IPS-20b (cell line): ENCODE measurements at regions not wholly inside any gene's neighbourhood (a gene's known extent, or its start where the extent isn't known, plus 50 kb on each side); places are given as distances from the start of the nearest gene placed in this dataset.
"Not testable (repeated sequence)": the region's sequence is repeated elsewhere in the genome, so short reads cannot be mapped to it uniquely, and the experiment has no call there.

Experiments used
- H3K27ac ChIP-seq: one replicate; pipeline ENCODE4 v1.5.1; 2013; ENCODE audit warnings: low read length
- H3K27me3 ChIP-seq: 2 replicates; pipeline ENCODE4 v1.6.1; 2013; ENCODE audit warnings: mild to moderate bottlenecking, low read length, inconsistent platforms; ENCODE audit not compliant: insufficient read depth
- H3K36me3 ChIP-seq: 2 replicates; pipeline ENCODE4 v1.6.1; 2013; ENCODE audit warnings: low read depth, mild to moderate bottlenecking, inconsistent platforms, low read length, moderate library complexity; ENCODE audit not compliant: insufficient read depth
- H3K4me1 ChIP-seq: 2 replicates; pipeline ENCODE4 v1.6.1; 2013; ENCODE audit warnings: mild to moderate bottlenecking, control low read depth, inconsistent platforms, low read length, moderate library complexity; ENCODE audit not compliant: insufficient read depth
- H3K4me3 ChIP-seq: 2 replicates; pipeline ENCODE4 v1.5.1; 2013; ENCODE audit warnings: mild to moderate bottlenecking, low read length, inconsistent platforms
- H3K9ac ChIP-seq: 2 replicates; pipeline ENCODE4 v1.6.1; 2013; ENCODE audit warnings: low read depth, mild to moderate bottlenecking, inconsistent platforms, low read length, moderate library complexity
- H3K9me3 ChIP-seq: 2 replicates; pipeline ENCODE4 v1.6.1; 2013; ENCODE audit warnings: mild to moderate bottlenecking, low read depth, low read length, inconsistent platforms; ENCODE audit not compliant: insufficient read depth

GRCh38 chr12:37814529-37814928, 502.0 kb upstream of the ALG10B start:
- H3K4me3 ChIP-seq, H3K4me1 ChIP-seq, H3K27ac ChIP-seq, H3K9ac ChIP-seq, H3K36me3 ChIP-seq, H3K27me3 ChIP-seq: not testable (repeated sequence)
- peaks cover 78% of the 10 kb centered on the region for H3K9me3 ChIP-seq
